HG02798 (cell line): ENCODE measurements at regions not wholly inside any gene's neighbourhood (a gene's known extent, or its start where the extent isn't known, plus 50 kb on each side); places are given as distances from the start of the nearest gene placed in this dataset.

ENCODE experiments used
- ATAC-seq: cut with Tn5 transposase; IDR thresholded peaks from one replicate; pipeline ENCODE4 v1.9.1; 2021; ENCODE audit warnings: mild to moderate bottlenecking; ENCODE audit not compliant: unreplicated experiment, poor library complexity

DNA sequence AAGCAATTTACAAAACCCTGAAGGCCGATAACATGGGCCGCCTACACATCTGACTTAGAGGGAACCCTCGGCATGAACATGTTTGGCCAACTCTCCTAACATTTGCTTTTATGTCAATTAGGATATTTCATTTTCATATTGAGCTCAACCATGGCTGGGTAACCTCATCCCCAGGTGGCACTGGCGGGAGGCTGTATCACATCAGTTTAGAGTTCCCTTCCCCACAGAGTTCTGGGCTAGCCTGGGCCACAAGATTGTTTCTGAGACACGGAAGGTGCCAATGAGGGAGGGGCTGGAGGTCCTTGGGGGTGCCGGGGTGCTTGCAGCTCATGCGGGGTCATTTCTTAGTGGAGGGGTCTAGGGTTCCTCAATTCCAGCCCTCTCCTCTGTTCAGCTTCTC lies 386.5 kb upstream of the MKI67 start:
- no peak for ATAC-seq

DNA sequence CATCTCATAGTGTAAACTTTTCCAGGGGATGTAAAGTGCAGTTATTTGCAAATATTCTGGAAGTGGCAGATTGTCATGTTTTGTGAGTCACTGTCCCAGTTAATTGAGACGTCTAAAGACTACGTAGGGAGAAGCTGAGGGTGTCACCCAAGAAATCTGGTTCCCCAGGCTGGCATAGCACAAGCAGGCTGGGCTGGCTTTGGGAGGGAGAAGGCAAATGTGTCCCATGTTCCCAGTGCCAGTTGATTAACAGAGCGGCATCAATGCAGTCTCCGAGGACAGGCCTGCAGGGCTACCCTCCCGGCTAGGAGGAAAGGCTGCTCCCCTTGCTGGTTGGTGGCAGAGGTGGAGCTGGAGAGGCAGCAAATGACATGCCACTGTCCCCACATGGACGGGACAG lies 388.3 kb upstream of the MKI67 start:
- ATAC-seq: no peak

DNA sequence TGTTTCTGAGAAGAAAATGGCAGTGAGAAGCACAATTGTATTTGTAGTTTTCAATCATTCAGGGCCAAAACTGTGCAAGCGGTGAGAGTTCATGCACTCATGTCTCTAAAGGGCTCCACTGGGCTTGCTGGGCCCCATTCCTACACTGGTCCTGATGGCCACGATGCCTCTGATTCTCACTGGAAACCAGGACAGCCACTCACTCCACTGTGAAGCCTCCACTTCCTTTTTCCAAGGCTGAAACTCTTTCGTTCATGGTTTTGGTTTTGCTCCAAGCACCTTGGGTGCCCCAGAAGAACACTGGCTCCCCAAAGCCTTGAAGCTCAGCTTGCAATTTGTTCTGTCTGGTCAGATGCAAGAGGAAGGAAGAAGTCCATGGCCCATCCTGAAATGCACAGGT lies 390.0 kb upstream of the MKI67 start:
- no peak for ATAC-seq

DNA sequence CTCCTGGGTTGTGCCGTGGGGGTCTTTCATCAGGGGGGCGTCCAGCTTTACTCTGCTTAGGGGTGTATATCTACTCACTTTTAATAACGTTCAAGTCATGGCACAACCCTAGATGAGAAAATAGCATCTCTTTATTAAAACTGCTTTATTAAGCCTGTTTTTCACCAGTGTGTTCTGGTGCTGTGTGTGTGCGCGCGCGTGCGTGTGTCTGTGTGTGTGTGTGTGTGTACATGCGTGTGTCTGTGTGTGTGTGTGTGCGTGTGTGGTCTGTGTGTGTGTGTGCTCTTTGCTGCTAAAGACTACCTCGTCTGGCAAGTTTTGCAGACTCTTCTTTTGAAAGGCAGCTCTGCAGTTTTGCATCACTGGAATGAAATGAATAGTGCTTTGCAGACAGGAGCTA lies 390.9 kb upstream of the MKI67 start:
- ATAC-seq: no peak

DNA sequence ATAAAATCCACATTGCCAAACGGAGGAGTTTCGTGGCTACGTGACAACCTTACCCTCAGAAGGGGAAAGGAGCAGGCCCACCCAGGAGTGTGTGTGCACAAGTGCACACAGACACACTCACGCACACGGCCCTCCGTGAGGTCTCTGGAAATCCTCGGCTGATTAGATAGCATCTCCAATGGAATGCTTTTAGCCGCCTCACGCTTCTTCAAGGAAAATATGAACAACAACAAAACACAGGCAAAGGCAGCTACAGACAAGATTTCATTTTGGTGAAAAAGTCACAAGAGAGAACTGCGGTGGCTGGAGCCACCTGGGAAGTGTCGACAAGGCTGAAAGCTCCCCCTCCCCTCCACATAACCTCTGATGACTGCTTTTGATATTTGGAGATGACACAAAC lies 391.8 kb upstream of the MKI67 start:
- no peak for ATAC-seq

DNA sequence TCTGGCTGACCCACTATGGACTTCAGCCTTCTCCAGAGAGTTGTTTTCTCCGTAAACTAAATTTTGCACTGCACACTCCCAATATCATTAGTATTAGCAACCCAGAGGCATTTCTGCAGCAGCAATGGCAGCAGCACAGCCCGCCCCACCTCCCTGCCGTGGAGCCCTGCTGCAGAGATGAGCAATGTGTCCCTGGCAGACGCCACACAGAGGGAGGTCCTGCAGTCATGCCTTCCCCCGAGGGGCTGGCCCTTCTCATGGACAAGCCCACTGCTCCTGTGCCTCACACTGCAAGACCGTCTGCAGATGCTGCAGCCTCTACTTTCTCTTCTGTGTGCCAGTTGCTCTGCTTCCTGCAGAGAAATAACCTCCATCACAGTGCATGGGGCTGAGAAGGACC lies 393.4 kb upstream of the MKI67 start:
- ATAC-seq: no peak

DNA sequence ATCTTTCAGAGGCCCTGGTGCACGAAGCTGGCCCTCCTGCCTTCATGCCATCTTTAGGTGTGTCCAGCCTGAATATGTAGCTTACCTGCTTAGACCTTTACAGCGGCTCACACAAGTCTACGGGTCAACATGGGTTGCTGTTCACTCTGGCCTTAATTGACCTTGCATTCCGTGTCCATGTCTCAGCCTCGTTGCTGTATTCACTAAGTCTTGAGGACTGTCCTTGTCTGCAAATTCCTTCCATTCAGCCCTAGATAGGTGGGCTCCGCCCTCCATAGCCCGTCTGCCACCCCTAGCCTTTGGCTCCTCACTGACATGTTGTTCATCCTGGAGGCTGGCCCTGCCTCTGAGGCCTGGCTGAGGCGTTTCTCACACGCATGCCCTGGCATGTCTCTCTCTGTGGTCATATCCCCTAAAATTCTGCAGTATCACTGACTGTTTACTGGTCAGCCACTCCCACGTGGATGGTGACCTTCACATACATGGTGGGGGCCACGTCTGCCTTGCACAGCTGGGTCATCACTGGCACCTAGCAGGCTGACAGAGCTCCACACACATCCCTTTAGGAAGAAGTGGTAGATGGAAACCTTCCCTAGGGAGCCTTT lies 394.1 kb upstream of the MKI67 start:
- ATAC-seq: no peak

DNA sequence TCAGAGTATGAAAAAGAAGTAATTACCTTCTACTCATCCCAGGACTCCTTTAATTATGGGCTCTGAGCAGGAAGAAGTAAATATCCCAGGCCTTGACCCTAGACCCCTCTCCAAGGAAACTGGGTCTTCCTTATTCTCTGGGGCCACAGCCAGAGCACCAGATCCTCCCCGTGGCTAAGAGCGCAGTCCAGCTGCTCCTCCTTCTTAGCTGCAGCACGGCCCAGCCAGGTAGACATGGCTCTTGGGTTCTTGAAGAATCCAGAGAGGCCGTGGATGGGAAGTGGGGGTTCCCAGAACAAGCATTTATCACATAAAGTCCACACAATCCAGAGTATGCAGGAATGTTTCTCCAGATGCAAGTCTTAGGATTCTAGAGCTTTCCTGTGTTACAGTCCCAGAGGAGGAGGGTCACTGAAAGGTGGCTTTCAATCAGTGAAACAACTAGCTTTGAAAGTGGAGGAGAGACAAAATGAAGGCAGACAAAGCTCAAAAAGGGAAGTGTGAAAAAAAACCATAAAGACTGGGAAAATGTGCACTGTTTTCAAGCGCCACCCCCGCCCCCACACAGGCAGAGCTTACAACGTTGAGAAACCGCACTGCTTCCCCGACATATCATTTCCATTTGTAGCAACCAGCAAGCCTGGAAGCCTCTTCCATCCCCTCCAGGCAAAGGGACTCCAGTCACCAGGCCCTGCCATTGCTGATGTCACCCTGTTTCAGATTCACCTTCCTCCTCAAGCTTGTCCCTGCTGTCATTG lies 396.5 kb upstream of the MKI67 start:
- no peak for ATAC-seq

DNA sequence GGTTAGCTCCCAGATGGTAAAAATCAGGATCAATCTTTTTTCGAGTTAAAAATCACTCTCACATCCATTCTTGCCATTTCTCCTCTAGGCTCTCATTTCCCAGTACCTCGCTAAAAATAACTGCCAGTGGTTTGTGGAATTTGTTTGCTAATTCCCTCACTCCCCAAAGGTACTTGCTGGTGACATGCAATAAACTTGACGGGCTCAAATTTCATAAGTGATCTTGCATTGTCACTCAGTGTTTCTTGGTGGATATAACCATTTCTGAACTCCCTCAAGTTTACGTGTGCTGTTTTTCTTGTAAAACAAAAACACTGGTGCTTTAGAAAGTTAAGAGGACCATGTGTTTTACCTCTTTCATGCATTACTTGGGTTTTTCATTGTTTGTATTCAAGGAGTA lies 399.2 kb upstream of the MKI67 start:
- ATAC-seq: no peak

DNA sequence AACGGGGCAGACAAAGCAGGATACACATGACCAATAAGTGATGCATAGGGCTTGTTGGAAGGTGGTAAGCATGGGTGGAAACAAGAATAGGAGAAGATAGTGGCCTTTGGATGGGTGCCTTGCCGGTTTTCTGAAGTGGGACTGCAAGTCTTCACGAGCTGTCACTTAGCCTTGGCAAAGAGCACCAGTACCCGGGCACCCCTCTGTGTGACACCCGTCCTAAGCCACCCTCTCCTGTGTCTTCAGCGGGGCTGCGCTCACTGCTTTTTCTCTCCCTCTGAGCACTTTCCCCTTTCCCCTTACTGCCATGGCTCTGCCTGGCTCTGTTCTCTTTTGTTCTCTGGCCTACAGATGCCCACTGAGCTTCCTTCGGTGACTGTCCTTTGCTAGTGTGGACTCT lies 399.7 kb upstream of the MKI67 start:
- no peak for ATAC-seq

DNA sequence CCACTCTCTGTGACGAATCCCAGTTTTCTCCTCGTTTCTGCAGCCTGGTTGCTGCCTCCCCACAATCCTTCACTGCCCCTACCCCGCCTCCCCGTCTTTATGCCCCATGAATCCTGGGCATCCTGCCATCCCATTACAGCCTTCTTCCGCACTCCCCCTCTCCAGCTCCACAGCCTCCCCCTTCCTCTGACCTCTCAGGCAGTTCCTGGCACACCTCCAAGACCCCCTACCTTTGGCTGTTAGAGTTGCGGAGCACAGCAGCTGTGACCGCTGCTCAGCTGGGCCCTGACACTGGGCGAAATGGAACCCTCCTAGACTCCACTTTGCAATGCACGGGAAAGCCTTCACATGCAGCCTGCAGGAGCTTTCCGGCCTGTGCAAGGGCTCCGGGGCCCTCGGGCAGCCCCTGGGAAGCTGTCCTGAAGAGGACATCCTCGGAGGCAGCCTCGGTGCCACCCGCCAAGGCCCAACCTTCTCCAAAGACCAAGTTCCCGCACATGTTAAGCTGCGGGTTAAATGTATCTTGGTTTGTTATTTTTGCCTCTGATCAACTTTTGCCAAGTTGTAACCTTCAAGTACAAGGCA lies 400.7 kb upstream of the MKI67 start:
- no peak for ATAC-seq

DNA sequence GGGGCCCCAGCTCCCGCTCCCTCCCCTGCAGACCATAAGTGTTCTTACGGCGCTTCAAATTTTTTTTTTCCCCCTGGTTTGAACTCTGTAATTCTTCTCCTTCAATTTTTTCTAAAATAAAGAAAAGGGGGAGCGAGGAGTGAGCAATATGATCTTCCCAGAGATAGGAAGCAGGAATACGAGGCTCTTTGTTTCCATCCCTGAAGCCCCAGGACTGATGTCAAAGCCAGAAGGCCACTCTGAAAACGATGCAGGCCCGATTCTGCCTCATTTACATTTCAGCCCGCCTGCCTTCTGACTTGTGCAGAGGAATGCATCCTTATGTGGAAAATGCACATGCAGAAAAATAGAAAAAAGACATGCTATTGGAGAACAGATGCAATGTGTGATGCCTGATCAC lies 401.5 kb upstream of the MKI67 start:
- ATAC-seq: no peak

DNA sequence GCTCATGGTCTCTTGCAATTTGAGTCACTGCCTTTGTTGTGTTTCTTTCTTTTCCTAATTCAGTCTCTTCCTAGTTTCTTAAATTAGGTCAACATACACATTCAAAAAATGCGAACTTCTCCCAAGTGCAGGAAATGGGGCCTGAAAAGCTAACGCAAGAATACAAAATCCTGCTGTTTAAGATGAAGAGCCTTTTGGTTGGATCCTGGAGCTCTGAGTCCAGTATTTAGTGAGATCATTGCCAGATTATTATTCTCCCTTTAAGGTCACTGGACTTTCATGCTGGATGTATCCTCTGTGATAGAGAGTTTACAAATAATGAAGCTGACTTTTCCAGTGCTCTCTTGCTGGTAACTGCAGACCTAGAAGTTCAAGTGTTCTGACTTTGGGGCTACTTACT lies 401.9 kb upstream of the MKI67 start:
- no peak for ATAC-seq

DNA sequence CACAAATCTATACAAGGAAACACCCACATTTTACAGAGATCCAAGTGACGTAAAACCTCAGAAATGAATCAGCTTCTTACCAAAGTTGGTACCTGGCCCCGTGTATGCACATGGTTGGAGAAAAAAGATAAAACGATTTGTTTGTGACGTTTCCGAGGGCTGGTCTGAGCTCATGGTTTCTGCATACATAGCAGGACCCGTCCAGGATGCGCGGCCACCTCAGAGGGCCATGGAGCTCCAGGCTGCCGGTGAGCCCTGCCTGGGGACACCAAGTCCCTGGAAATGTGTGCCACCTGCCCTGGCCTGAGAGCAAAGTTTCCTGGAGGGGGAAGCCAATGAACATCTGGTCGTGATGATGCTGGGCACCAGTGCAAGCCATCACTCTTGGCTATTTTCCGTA lies 402.6 kb upstream of the MKI67 start:
- ATAC-seq: no peak

DNA sequence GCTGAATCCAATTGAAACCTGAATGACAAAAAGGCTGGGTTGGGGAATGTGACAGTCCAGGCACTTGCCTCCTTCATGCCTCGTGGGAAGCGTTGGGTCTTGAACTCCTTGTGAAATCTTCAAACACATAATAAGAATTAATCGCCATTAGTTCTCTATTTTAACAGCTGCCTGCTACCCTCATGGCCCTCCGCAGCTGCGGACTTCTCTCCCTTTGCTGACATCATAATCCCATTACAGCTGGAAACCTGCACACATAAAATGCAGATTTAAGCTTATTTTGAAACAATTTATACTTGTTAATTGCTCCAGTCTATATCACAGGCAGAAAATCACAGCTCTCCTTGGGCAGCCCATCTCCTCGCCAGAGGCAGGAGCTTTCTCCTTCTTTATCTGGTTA lies 403.0 kb upstream of the MKI67 start:
- ATAC-seq: no peak

DNA sequence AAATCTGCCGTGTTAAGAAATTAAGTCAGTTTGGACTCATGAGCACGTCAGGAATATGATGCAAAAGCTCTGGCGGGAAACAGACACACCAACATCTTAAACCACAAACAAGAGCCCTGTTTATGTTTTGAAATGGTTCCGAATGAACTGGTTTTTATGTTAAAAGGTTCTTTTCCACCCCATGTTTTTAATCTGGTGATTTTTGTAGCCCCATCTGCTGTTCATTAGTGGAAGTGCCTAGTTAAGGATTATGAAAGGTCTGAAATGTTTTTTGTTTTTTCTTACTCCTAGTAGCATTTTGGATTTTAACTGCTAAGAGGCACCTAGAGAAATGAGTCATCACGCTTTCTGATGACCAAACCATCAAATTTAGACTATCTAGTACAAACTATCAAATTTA lies 404.1 kb upstream of the MKI67 start:
- ATAC-seq: no peak

DNA sequence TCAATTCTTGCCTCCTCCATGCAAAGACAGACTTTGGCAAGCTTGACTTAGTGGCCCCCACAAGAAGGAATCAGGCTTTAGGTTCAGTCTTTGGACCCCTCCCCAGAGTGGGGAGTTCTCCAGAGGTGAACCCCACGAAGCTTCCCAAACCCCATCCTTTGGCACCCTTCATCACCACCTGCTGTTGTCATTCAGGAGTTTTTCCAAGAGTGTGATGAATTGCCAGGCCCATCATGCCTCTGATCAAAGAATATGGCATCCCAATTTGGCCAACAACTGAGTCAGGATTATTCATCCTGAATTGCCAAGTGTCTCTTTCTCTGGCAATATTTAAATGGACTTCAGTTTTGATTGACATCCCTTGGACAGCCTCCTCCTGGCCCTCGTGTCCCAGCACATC lies 404.7 kb upstream of the MKI67 start:
- ATAC-seq: no peak

DNA sequence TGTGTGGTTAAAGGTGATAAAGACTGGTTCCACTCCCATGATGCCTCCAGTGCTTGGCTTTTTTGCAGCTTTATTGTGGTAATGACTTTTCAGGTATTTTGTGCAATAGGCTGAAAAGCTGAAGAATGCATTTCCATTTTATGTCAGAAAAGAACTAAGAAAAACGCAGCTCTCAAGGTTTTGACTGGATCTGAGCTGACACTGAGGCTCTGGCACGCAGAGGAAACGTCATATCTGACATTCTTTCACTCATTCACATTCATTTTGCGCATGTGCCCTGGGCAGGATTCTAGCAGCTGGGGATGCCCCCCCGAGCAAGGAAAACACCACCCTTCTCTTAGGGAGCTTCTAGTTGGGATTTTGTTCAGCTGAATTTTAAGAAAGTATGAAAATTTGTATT lies 408.5 kb upstream of the MKI67 start:
- no peak for ATAC-seq

DNA sequence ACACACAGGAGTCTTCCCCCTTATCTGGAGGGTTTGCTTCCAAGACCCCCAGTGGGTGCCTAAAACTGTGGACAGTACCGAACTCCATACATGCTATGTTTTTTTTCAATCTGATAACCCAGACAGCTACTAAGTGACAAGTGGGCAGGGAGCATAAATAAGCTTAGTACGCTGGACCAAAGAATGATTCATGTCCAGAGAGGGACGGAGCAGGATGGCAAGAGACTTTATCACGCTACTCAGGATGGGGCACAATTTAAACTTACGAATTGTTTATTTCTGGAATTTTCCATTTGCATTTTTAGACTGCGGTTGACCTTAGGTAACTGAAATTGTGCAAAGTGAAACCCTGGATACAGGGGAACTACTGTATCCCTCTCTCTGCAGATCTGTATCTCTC lies 410.0 kb upstream of the MKI67 start:
- no peak for ATAC-seq

DNA sequence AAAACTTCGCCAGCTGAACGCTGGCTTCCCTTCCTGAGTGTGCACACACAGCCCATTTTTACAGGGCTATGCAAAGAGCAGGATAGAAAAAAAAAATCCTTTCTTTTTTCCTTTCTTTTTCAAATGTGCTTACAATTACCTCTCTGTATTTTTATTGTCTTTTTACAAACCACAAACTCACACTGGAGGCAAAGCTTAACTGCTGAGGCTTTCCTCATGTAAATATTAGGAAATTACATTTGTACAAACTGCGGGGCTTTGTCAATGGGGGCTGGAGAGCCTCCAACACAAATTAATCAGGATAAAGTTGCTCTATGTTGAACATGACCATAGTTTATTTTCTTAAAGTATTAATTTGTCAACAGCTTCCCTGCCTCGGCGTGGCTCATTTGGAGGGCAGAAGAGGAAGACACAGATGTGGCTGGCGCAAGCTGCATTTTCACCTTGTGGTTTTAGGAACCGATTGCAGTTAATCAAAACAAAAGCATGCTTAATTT lies 411.7 kb upstream of the MKI67 start:
- ATAC-seq: no peak

DNA sequence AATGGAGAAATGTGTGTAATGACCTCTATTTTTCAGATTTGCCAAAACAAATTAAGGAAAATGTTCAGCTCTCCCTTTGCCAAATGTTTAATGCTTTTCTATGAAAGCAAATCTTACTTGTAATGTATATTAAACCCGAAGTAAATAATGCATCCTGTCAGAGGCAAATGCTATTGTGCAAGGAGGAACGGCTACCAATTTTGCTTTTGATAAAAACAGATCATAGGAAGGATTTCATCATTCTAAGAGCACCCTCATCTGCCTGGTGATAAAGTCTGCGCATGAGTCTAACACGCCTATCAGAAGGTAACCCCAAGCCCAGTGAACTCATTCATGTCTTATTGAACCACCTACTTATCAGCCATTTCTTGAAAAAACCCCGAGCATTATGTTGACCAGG lies 412.4 kb upstream of the MKI67 start:
- ATAC-seq: no peak
